PFSK-1 (cell line): ENCODE measurements at regions not wholly inside any gene's neighbourhood (a gene's known extent, or its start where the extent isn't known, plus 50 kb on each side); places are given as distances from the start of the nearest gene placed in this dataset.

Experiments
- FOXP2 ChIP-seq: optimal IDR thresholded peaks from 2 replicates; pipeline ENCODE3; 2011; ENCODE audit warnings: borderline replicate concordance, control low read depth, inconsistent platforms; ENCODE audit not compliant: insufficient read depth; ENCODE audit errors: extremely low read length, extremely low read depth
- POLR2AphosphoS5 ChIP-seq: IDR thresholded peaks from 2 replicates; pipeline ENCODE4 v1.6.1; 2012; ENCODE audit warnings: low read depth, mild to moderate bottlenecking, control low read depth, low read length, moderate library complexity
- SIN3A ChIP-seq: IDR thresholded peaks from 2 replicates; pipeline ENCODE4 v1.6.1; 2012; ENCODE audit warnings: mild to moderate bottlenecking, low read length, moderate library complexity, borderline replicate concordance; ENCODE audit not compliant: insufficient read depth
- TAF1 ChIP-seq: IDR thresholded peaks from 2 replicates; pipeline ENCODE4 v1.6.1; 2012; ENCODE audit warnings: low read length, control low read depth, borderline replicate concordance; ENCODE audit not compliant: insufficient read depth
- TF ChIP-seq, protein P1 (sequence below), 2 experiments: IDR thresholded peaks; 2 replicates each; pipeline versions ENCODE4 v1.6.1 to v1.8.0; 2011 to 2012; ENCODE audit warnings: low read depth in 2 of 2, low read length in 2 of 2, control low read depth in 1 of 2, inconsistent platforms in 1 of 2, mild to moderate bottlenecking in 1 of 2, moderate library complexity in 1 of 2; ENCODE audit not compliant: insufficient read depth in 1 of 2

DNA sequence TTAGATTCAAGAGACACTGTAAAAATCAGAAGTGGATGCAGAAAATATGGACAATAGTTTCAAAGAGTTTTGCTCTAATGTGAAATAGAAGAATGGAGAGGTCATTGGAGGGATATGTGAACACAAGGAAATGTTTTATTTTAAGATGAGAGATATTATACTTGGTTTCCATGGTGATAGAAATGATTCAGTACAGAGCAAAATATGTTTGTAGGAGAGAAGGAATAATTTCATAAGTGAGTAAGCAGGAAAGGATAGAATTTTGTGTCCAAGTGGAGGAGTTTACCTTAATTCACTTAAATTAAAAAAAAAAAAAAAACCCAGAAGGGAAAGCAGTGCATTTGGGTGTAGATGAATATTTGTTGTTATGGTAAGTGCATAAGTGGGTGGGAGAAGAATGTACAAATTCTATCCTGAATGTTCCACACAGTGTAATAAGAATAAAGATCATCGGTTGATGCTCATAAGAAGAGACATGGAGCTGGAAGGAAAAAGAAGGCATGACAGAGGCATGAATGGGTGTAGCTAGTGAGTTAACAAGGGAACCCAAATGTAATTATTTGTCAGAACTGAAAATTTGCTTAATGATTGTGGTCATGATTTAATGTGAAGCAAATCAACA is 688.9 kb upstream of the GJE1 start:
- TF ChIP-seq TAF1 (no peak), FOXP2 (no peak), POLR2AphosphoS5 (no peak), SIN3A (no peak)
- TF ChIP-seq, protein P1, sequence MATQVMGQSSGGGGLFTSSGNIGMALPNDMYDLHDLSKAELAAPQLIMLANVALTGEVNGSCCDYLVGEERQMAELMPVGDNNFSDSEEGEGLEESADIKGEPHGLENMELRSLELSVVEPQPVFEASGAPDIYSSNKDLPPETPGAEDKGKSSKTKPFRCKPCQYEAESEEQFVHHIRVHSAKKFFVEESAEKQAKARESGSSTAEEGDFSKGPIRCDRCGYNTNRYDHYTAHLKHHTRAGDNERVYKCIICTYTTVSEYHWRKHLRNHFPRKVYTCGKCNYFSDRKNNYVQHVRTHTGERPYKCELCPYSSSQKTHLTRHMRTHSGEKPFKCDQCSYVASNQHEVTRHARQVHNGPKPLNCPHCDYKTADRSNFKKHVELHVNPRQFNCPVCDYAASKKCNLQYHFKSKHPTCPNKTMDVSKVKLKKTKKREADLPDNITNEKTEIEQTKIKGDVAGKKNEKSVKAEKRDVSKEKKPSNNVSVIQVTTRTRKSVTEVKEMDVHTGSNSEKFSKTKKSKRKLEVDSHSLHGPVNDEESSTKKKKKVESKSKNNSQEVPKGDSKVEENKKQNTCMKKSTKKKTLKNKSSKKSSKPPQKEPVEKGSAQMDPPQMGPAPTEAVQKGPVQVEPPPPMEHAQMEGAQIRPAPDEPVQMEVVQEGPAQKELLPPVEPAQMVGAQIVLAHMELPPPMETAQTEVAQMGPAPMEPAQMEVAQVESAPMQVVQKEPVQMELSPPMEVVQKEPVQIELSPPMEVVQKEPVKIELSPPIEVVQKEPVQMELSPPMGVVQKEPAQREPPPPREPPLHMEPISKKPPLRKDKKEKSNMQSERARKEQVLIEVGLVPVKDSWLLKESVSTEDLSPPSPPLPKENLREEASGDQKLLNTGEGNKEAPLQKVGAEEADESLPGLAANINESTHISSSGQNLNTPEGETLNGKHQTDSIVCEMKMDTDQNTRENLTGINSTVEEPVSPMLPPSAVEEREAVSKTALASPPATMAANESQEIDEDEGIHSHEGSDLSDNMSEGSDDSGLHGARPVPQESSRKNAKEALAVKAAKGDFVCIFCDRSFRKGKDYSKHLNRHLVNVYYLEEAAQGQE (IDR thresholded peaks at IDR 0.05; ENCODE audit: insufficient read depth in 1 of 2, low read depth in 2 of 2, low read length in 2 of 2), result no peak

DNA sequence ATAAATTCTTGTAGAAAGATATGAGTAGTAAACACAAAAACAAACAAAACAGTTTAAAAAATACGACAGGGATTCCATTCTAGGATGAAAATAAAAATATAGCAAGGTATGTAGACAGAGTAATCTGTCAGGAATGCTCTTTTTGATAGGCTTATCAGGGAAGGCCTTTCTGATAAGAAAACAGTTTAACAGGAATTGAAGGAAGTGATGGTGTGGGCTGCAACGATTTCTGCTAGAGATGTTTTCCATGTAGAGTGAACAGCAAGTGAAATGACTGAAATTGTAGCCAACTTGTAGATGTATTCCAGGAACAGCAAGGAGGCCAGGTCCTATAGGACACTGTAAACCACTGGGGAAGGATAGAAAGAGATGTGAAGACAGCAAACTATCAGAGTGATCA is 689.7 kb upstream of the GJE1 start:
- TF ChIP-seq, protein P1 (IDR thresholded peaks at IDR 0.05; ENCODE audit: insufficient read depth in 1 of 2, low read depth in 2 of 2, low read length in 2 of 2), result no peak
- TF ChIP-seq SIN3A, result no peak

DNA sequence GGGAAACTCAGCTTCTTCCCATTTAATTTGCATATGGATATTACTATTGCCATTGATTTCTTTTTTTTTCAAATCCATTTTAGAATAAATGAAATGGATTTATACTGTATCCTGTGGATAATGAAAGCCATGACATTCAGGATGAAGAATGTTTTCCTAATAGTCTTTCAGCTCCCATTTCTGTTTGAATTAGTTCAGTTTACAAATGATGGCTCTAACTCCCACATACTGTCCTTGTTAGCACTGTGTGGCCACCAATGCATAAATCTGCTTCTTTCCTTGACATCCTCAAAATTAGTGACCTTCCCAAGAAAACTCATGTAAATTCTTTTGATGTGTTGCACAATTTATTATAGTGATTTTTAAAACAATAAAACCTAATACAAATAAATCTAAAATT is 693.2 kb upstream of the GJE1 start:
- TF ChIP-seq, protein P1 (IDR thresholded peaks at IDR 0.05; ENCODE audit: insufficient read depth in 1 of 2, low read depth in 2 of 2, low read length in 2 of 2), result no peak
- TF ChIP-seq FOXP2 (no peak), TAF1 (no peak), SIN3A (no peak), POLR2AphosphoS5 (no peak)

DNA sequence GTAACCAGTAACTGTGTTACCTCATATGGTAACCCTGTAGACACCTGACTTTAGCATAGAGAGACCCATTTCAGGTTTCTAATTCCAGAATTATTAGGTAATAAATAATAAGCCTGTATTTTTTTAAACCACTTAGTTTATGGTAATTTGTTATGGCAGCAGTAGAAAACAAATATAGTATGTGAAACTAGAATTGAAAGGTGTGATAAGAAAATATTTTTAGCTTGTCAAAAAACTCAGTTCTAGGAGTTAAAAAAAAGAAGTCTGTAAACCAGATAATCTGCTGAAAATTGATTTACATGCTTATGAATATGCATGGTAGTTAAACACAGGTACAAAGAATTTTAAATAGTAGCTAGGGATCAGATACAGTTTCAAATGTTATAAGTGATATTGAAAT is 695.0 kb upstream of the GJE1 start:
- TF ChIP-seq TAF1, result no peak
- no peak for TF ChIP-seq FOXP2
- no peak for TF ChIP-seq SIN3A
- TF ChIP-seq, protein P1 (IDR thresholded peaks at IDR 0.05; ENCODE audit: insufficient read depth in 1 of 2, low read depth in 2 of 2, low read length in 2 of 2), result no peak
- no peak for TF ChIP-seq POLR2AphosphoS5

DNA sequence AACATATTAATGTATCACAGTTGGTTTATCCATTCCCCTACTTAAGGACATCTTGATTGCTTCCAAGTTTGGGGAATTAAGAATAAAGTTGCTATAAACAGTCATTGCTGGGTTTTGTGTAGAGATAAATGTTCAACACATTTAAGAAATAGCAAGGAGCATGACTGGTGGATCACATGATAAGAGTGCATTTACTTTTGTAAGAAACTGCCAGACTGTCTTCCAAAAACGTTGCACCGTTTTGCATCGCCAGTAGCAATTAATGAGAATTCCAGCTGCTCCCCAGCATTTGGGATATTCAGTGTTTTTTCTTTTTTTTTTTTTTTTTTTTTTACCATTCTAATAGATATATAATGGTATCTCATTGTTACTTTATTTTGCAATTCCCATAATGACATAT is 695.7 kb upstream of the GJE1 start:
- TF ChIP-seq FOXP2 (no peak), TAF1 (no peak), SIN3A (no peak), POLR2AphosphoS5 (no peak)
- TF ChIP-seq, protein P1 (IDR thresholded peaks at IDR 0.05; ENCODE audit: insufficient read depth in 1 of 2, low read depth in 2 of 2, low read length in 2 of 2), result no peak
